H1 (cell line): ENCODE measurements at regions not wholly inside any gene's neighbourhood (a gene's known extent, or its start where the extent isn't known, plus 50 kb on each side); places are given as distances from the start of the nearest gene placed in this dataset.

Experiments used
- CTCF ChIA-PET: fragments of 300-600 bp; sonication (Branson Sonifier 250); formaldehyde crosslinking; loops from one replicate; lab custom pipeline; 2021; ENCODE audit not compliant: partially characterized antibody; lab: Charles Lee
- POLR2A ChIA-PET: fragments of 300-600 bp; sonication (Branson Sonifier 250); formaldehyde crosslinking; loops from one replicate; lab custom pipeline; 2021; ENCODE audit warnings: inconsistent platforms; ENCODE audit not compliant: partially characterized antibody; lab: Charles Lee
- DNase-seq, 2 experiments: peaks; one replicate each; pipeline versions ENCODE4 v3.0.0 to v3.0.0-alpha.2; 2010 to 2022; ENCODE audit warnings: low spot score in 2 of 2, low read depth in 1 of 2, mixed read lengths in 1 of 2
- FAIRE-seq: peaks from 2 replicates; lab custom pipeline; 2011; peaks lifted over from hg19 to GRCh38; lab: Jason Lieb, UNC
- H2AFZ ChIP-seq: 2 replicates; pipeline ENCODE4 v1.8.1; 2012; ENCODE audit warnings: low read length, inconsistent platforms
- H2AK5ac ChIP-seq: 2 replicates; pipeline ENCODE4 v1.6.1; 2013; ENCODE audit warnings: low read depth, low read length
- H2BK120ac ChIP-seq: replicated peaks from 2 replicates; pipeline ENCODE3; 2013; ENCODE audit warnings: low read depth, low read length, inconsistent platforms
- H2BK12ac ChIP-seq: 2 replicates; pipeline ENCODE4 v1.6.1; 2013; ENCODE audit warnings: low read depth, low read length
- H2BK15ac ChIP-seq: 2 replicates; pipeline ENCODE4 v1.6.1; 2013; ENCODE audit warnings: low read length
- H2BK20ac ChIP-seq: 2 replicates; pipeline ENCODE4 v1.6.1; 2013; ENCODE audit warnings: low read length
- H2BK5ac ChIP-seq: 2 replicates; pipeline ENCODE4 v1.6.1; 2013; ENCODE audit warnings: low read depth, low read length
- H3K14ac ChIP-seq: 2 replicates; pipeline ENCODE4 v1.6.1; 2013; ENCODE audit warnings: inconsistent platforms; ENCODE audit not compliant: insufficient read length
- H3K18ac ChIP-seq: 2 replicates; pipeline ENCODE4 v1.6.1; 2013; ENCODE audit warnings: low read length; ENCODE audit errors: extremely low read depth
- H3K23ac ChIP-seq: 2 replicates; pipeline ENCODE4 v1.6.1; 2013; ENCODE audit warnings: inconsistent platforms; ENCODE audit not compliant: insufficient read length
- H3K23me2 ChIP-seq: 2 replicates; pipeline ENCODE4 v1.6.1; 2013; ENCODE audit warnings: low read depth, low read length
- H3K27ac ChIP-seq: 2 replicates; pipeline ENCODE4 v1.6.1; 2011; ENCODE audit warnings: low read depth, low read length, inconsistent platforms
- H3K27me3 ChIP-seq, 4 experiments: replicated peaks in 1 of 4; 1 replicate in 1 of 4; 2 replicates in 3 of 4; pipeline versions ENCODE4 v1.6.1 to v1.8.1; 2011 to 2013; ENCODE audit warnings: low read length in 3 of 4, mild to moderate bottlenecking in 3 of 4, inconsistent platforms in 2 of 4, mixed read lengths in 2 of 4, moderate library complexity in 1 of 4; ENCODE audit not compliant: control insufficient read depth in 3 of 4, insufficient read depth in 3 of 4; ENCODE audit errors: extremely low read depth in 1 of 4
- H3K36me3 ChIP-seq, 4 experiments: 2 replicates each; pipeline versions ENCODE4 v1.6.1 to v1.8.1; 2011 to 2013; ENCODE audit warnings: mild to moderate bottlenecking in 4 of 4, low read length in 3 of 4, moderate library complexity in 2 of 4, control low read depth in 1 of 4, inconsistent platforms in 1 of 4; ENCODE audit not compliant: insufficient read depth in 4 of 4, control insufficient read depth in 2 of 4
- H3K4ac ChIP-seq: replicated peaks from 2 replicates; pipeline ENCODE3; 2013; ENCODE audit warnings: low read length, low read depth, mixed read lengths, inconsistent platforms; ENCODE audit not compliant: insufficient read length
- H3K4me1 ChIP-seq, 4 experiments: replicated peaks in 1 of 4; 1 replicate in 1 of 4; 2 replicates in 3 of 4; pipeline versions ENCODE4 v1.6.1 to v1.8.1; 2011 to 2013; ENCODE audit warnings: low read length in 3 of 4, inconsistent platforms in 2 of 4, mixed read lengths in 1 of 4; ENCODE audit not compliant: insufficient read depth in 4 of 4, control insufficient read depth in 3 of 4
- H3K4me2 ChIP-seq, 2 experiments: 2 replicates each; pipeline versions ENCODE4 v1.6.1 to v1.8.1; 2011 to 2013; ENCODE audit warnings: low read depth in 2 of 2, low read length in 2 of 2, control low read depth in 1 of 2, inconsistent platforms in 1 of 2, mild to moderate bottlenecking in 1 of 2; ENCODE audit not compliant: insufficient read depth in 1 of 2
- H3K4me3 ChIP-seq, 4 experiments: fragments of 200-600, 300-600 bp in 1 of 4; sonication (generic), shearing (Covaris generic), sonication (Bioruptor Twin) in 1 of 4; 2 replicates each; pipeline versions ENCODE4 v1.5.1 to v1.8.1; 2011 to 2016; ENCODE audit warnings: low read length in 4 of 4, low read depth in 3 of 4, control low read depth in 2 of 4, inconsistent platforms in 2 of 4, mild to moderate bottlenecking in 2 of 4, mixed read lengths in 1 of 4, moderate library complexity in 1 of 4; ENCODE audit not compliant: insufficient read depth in 2 of 4; ENCODE audit errors: extremely low read depth in 1 of 4
- H3K56ac ChIP-seq: replicated peaks from 2 replicates; pipeline ENCODE3; 2013; ENCODE audit warnings: low read depth, mild to moderate bottlenecking, mixed read lengths, low read length, inconsistent platforms; ENCODE audit not compliant: insufficient read length
- H3K79me1 ChIP-seq: 2 replicates; pipeline ENCODE4 v1.6.1; 2013; ENCODE audit warnings: low read depth, low read length, control low read depth
- H3K79me2 ChIP-seq, 2 experiments: 2 replicates each; pipeline versions ENCODE4 v1.6.1 to v1.8.1; 2012 to 2013; ENCODE audit warnings: low read length in 2 of 2, mild to moderate bottlenecking in 2 of 2, inconsistent platforms in 1 of 2; ENCODE audit not compliant: insufficient read depth in 2 of 2, control insufficient read depth in 1 of 2
- H3K9ac ChIP-seq, 4 experiments: replicated peaks in 1 of 4; 1 replicate in 1 of 4; 2 replicates in 3 of 4; pipeline versions ENCODE4 v1.6.1 to v1.8.1; 2011 to 2013; ENCODE audit warnings: low read depth in 3 of 4, low read length in 3 of 4, control low read depth in 2 of 4, mild to moderate bottlenecking in 2 of 4, moderate library complexity in 2 of 4, inconsistent platforms in 1 of 4; ENCODE audit errors: extremely low read depth in 1 of 4
- H3K9me3 ChIP-seq, 2 experiments: 2 replicates each; pipeline versions ENCODE4 v1.6.1 to v1.8.1; 2012 to 2013; ENCODE audit warnings: mild to moderate bottlenecking in 2 of 2, moderate library complexity in 2 of 2, control low read depth in 1 of 2, inconsistent platforms in 1 of 2, low read depth in 1 of 2, low read length in 1 of 2, mixed read lengths in 1 of 2; ENCODE audit not compliant: insufficient read depth in 2 of 2
- H4K20me1 ChIP-seq, 2 experiments: replicated peaks in 1 of 2; 2 replicates each; pipeline versions ENCODE3 to v1.8.1; 2011 to 2013; ENCODE audit warnings: inconsistent platforms in 2 of 2, low read length in 2 of 2, mild to moderate bottlenecking in 1 of 2; ENCODE audit not compliant: insufficient read depth in 2 of 2, control insufficient read depth in 1 of 2
- H4K5ac ChIP-seq: 2 replicates; pipeline ENCODE4 v1.6.1; 2013; ENCODE audit warnings: low read length, low read depth, mixed read lengths, inconsistent platforms; ENCODE audit not compliant: insufficient read length
- H4K8ac ChIP-seq: 2 replicates; pipeline ENCODE4 v1.8.0; 2013; ENCODE audit warnings: mild to moderate bottlenecking, moderate library complexity, low read length, inconsistent platforms; ENCODE audit not compliant: insufficient read depth; ENCODE audit errors: extremely low read depth
- H4K91ac ChIP-seq: replicated peaks from 2 replicates; pipeline ENCODE3; 2013; ENCODE audit warnings: low read length, mixed read lengths, inconsistent platforms; ENCODE audit not compliant: insufficient read length
- BRCA1 ChIP-seq: IDR thresholded peaks from 2 replicates; pipeline ENCODE4 v1.6.1; 2012; ENCODE audit warnings: low read depth, low read length, improper control_type of control experiment
- JUND ChIP-seq: IDR thresholded peaks from 2 replicates; pipeline ENCODE4 v1.6.1; 2011; ENCODE audit warnings: mild to moderate bottlenecking, improper control_type of control experiment, low read length
- TAF7 ChIP-seq: optimal IDR thresholded peaks from 2 replicates; pipeline ENCODE3; 2011; ENCODE audit warnings: low read depth, mild to moderate bottlenecking, inconsistent platforms, low read length, moderate library complexity, borderline replicate concordance
- WGBS, 2 experiments: shearing (Covaris generic) in 1 of 2; methylation state at CpG; one replicate each; pipeline versions ENCODE4 v1.1.6 to v1.1.7; 2013 to 2015; ENCODE audit warnings: low lambda C conversion rate in 2 of 2, mixed read lengths in 2 of 2, inconsistent platforms in 1 of 2, low coverage in 1 of 2, missing lambda C conversion rate in 1 of 2; ENCODE audit not compliant: insufficient replicate concordance in 2 of 2, insufficient coverage in 1 of 2, insufficient read length in 1 of 2; ENCODE audit errors: extremely low coverage in 1 of 2, missing lambda C conversion rate in 1 of 2; 5-methylcytosine and 5-hydroxymethylcytosine counted together

- H3K4me3 ChIP-seq: no peak overlapping the region
- H3K9ac ChIP-seq: no peak overlapping the region
- no peaks in the 10 kb centered on the region for H3K36me3 ChIP-seq
- H2AK5ac ChIP-seq: no peak overlapping the region
- H4K8ac ChIP-seq: no peak overlapping the region
- peaks cover 0 to 2% (median 0%) of the 10 kb centered on the region in 4 experiments; a peak in 1 of 7 replicates for H3K4me1 ChIP-seq
- H3K4ac ChIP-seq: no peak overlapping the region
- H4K5ac ChIP-seq: no peak overlapping the region
- H3K9me3 ChIP-seq: no peaks in the 10 kb centered on the region
- H3K14ac ChIP-seq: no peak overlapping the region
- no peaks in the 10 kb centered on the region for H3K79me2 ChIP-seq
- no peaks in the 10 kb centered on the region for H4K20me1 ChIP-seq
- H2BK5ac ChIP-seq: no peak overlapping the region
- ChIA-PET POLR2A (no interaction called here), CTCF (interaction anchor here (0.6 kb wide), 1 partner anchor 259 kb away, joined by 3 read pairs; no protein-coding TSS in a partner anchor)
- FAIRE-seq (no peak), DNase-seq (no peak)
- H3K23me2 ChIP-seq: no peaks in the 10 kb centered on the region
- no peak overlapping the region for H2BK120ac ChIP-seq
- no peak overlapping the region for H2BK20ac ChIP-seq
- H3K23ac ChIP-seq: no peak overlapping the region
- H2AFZ ChIP-seq: no peak overlapping the region
- no peak overlapping the region for H3K56ac ChIP-seq
- TF ChIP-seq TAF7 (no peak), BRCA1 (no peak), JUND (no peak)
- WGBS, 2 experiments: 90% methylated on average over 1 of the region's 1 CpG; no CpG with 5 or more reads in 1 of the 2 experiments
- H2BK15ac ChIP-seq: no peak overlapping the region
- H4K91ac ChIP-seq: no peak overlapping the region
- no peaks in the 10 kb centered on the region for H3K27me3 ChIP-seq
- H3K27ac ChIP-seq: no peak overlapping the region
- no peak overlapping the region for H3K18ac ChIP-seq
- H2BK12ac ChIP-seq: no peak overlapping the region
- H3K79me1 ChIP-seq: no peaks in the 10 kb centered on the region
- no peak overlapping the region for H3K4me2 ChIP-seq
These were observed 1313.1 kb downstream of the CDH11 start for GRCh38 chr16:63808730-63809129.
